Uterus (tissue), 3 donors: ENCODE measurements at regions not wholly inside any gene's neighbourhood (a gene's known extent, or its start where the extent isn't known, plus 50 kb on each side); places are given as distances from the start of the nearest gene placed in this dataset.

ENCODE experiments used
- DNase-seq, 2 donors: peaks; one replicate each; pipeline ENCODE4 v3.0.0-alpha.2; 2019 to 2020
- H3K27ac ChIP-seq, 2 donors: fragments of 200-600 bp; sonication (generic); 1 replicate in 1 of 2; 2 replicates in 1 of 2; pipeline ENCODE4 v1.5.1; 2016 to 2018
- H3K27me3 ChIP-seq, 2 donors: fragments of 200-600 bp; sonication (generic); one replicate each; pipeline ENCODE4 v1.5.1; 2018 to 2019; ENCODE audit warnings: control low read depth in 1 of 2
- H3K36me3 ChIP-seq, 2 donors: fragments of 200-600 bp; sonication (generic); one replicate each; pipeline ENCODE4 v1.5.1; 2019; ENCODE audit warnings: control low read depth in 1 of 2
- H3K4me1 ChIP-seq, 2 donors: fragments of 200-600 bp; sonication (generic); one replicate each; pipeline ENCODE4 v1.5.1; 2018 to 2019; ENCODE audit warnings: control low read depth in 1 of 2
- H3K4me3 ChIP-seq, 2 donors: fragments of 200-600 bp; sonication (generic); 1 replicate in 1 of 2; 2 replicates in 1 of 2; pipeline ENCODE4 v1.5.1; 2018 to 2019; ENCODE audit warnings: mild to moderate bottlenecking in 1 of 2
- H3K9me3 ChIP-seq, 2 donors: fragments of 200-600 bp; sonication (generic); one replicate each; pipeline ENCODE4 v1.5.1; 2019; ENCODE audit warnings: control low read depth in 1 of 2
- CTCF ChIP-seq, 4 experiments: fragments of 200-600 bp in 2 of 4; fragments of 450-650 bp in 2 of 4; sonication (generic) in 2 of 4; IDR thresholded peaks; one replicate each; pipeline ENCODE4 v1.5.1; 2016 to 2019; ENCODE audit warnings: antibody characterized with exemption in 4 of 4, mild to moderate bottlenecking in 2 of 4, moderate library complexity in 1 of 4
- POLR2A ChIP-seq, 2 donors: fragments of 450-650 bp; IDR thresholded peaks; one replicate each; pipeline ENCODE4 v1.6.1; 2016; ENCODE audit warnings: antibody characterized with exemption in 2 of 2, mild to moderate bottlenecking in 1 of 2, moderate library complexity in 1 of 2
- intact Hi-C: fragments of 100-400 bp; cut with DNase I; formaldehyde crosslinking; loops from one replicate; pipeline ENCODE4 v1.15.1; 2023; ENCODE audit warnings: low total_unique reads
- donor health status: DM: yes; HTN: yes; CAD: no.

GRCh38 chr12:115305867-115306266, 621.9 kb upstream of the TBX3 start:
- intact Hi-C loops, result no loop called here
- no peak for TF ChIP-seq POLR2A (IDR thresholded peaks at IDR 0.05)
- no peak for TF ChIP-seq CTCF (IDR thresholded peaks at IDR 0.05)
- Histone ChIP-seq H3K27me3 (no peaks in the 10 kb centered on the region), H3K4me3 (no peak overlapping the region), H3K9me3 (no peaks in the 10 kb centered on the region), H3K4me1 (no peaks in the 10 kb centered on the region), H3K27ac (no peak overlapping the region), H3K36me3 (no peaks in the 10 kb centered on the region)
- no peak for DNase-seq

- TF ChIP-seq POLR2A (IDR thresholded peaks at IDR 0.05) (no peak), CTCF (IDR thresholded peaks at IDR 0.05) (no peak)
- Histone ChIP-seq H3K9me3 (no peaks in the 10 kb centered on the region), H3K27ac (no peak overlapping the region), H3K36me3 (no peaks in the 10 kb centered on the region), H3K27me3 (no peaks in the 10 kb centered on the region), H3K4me3 (no peak overlapping the region), H3K4me1 (no peaks in the 10 kb centered on the region)
- intact Hi-C loops, result no loop called here
- DNase-seq, result no peak
Measured at GRCh38 chr12:115305275-115305674, 621.3 kb upstream of the TBX3 start.

- Histone ChIP-seq H3K36me3 (no peaks in the 10 kb centered on the region), H3K27me3 (no peaks in the 10 kb centered on the region), H3K4me3 (no peak overlapping the region), H3K9me3 (no peaks in the 10 kb centered on the region), H3K27ac (no peak overlapping the region), H3K4me1 (no peaks in the 10 kb centered on the region)
- peak in 1 of 2 donors; percentile 31 for DNase-seq
- TF ChIP-seq POLR2A (IDR thresholded peaks at IDR 0.05) (no peak), CTCF (IDR thresholded peaks at IDR 0.05) (no peak)
- intact Hi-C loops, result no loop called here
Measured at GRCh38 chr12:115303723-115304309, 619.8 kb upstream of the TBX3 start.

- H3K4me1 ChIP-seq, result no peaks in the 10 kb centered on the region
- H3K27me3 ChIP-seq, result no peaks in the 10 kb centered on the region
- intact Hi-C loops, result no loop called here
- H3K27ac ChIP-seq, result no peak overlapping the region
- H3K9me3 ChIP-seq, result no peaks in the 10 kb centered on the region
- DNase-seq, result no peak
- TF ChIP-seq CTCF (IDR thresholded peaks at IDR 0.05) (no peak), POLR2A (IDR thresholded peaks at IDR 0.05) (no peak)
- no peaks in the 10 kb centered on the region for H3K36me3 ChIP-seq
- H3K4me3 ChIP-seq, result no peak overlapping the region
Measured at GRCh38 chr12:115297445-115297844, 613.5 kb upstream of the TBX3 start.

- H3K27me3 ChIP-seq, result no peaks in the 10 kb centered on the region
- H3K4me3 ChIP-seq, result no peak overlapping the region
- DNase-seq, result no peak
- no peaks in the 10 kb centered on the region for H3K9me3 ChIP-seq
- H3K27ac ChIP-seq, result no peak overlapping the region
- intact Hi-C loops, result no loop called here
- no peaks in the 10 kb centered on the region for H3K36me3 ChIP-seq
- no peaks in the 10 kb centered on the region for H3K4me1 ChIP-seq
- TF ChIP-seq CTCF (IDR thresholded peaks at IDR 0.05) (no peak), POLR2A (IDR thresholded peaks at IDR 0.05) (no peak)
Measured at GRCh38 chr12:115296613-115297198, 612.7 kb upstream of the TBX3 start.
